ENCODE measurements at regions not wholly inside any gene's neighbourhood (a gene's known extent, or its start where the extent isn't known, plus 50 kb on each side); places are given as distances from the start of the nearest gene placed in this dataset.

- H3K4me3 ChIP-seq (ENCODE audit: low read depth, low read length, poor library complexity, severe bottlenecking), result no peak overlapping the region
- H3K4me1 ChIP-seq (ENCODE audit: insufficient read depth, low read length, poor library complexity, severe bottlenecking), result no peaks in the 10 kb centered on the region
- no peak overlapping the region for H3K27ac ChIP-seq (ENCODE audit: low read depth, low read length, poor library complexity, severe bottlenecking)
- ChIA-PET POLR2A (no interaction called here), CTCF (ENCODE audit: unreplicated experiment) (no interaction called here)
- DNase-seq (ENCODE audit: low spot score), result no peak
- H3K36me3 ChIP-seq (ENCODE audit: insufficient read depth, low read length), result no peaks in the 10 kb centered on the region
- intact Hi-C loops (cut with micrococcal nuclease; ENCODE audit: unreplicated experiment), result no loop called here
- no TSS peak for BruUV-seq (replicated peaks)
- H4K20me1 ChIP-seq (ENCODE audit: insufficient read depth, low read length), result no peaks in the 10 kb centered on the region
- H3K9me2 ChIP-seq (ENCODE audit: insufficient read depth, low read length), result no peaks in the 10 kb centered on the region
- H3K9me3 ChIP-seq (ENCODE audit: low read length), result no peaks in the 10 kb centered on the region
- H3K4me2 ChIP-seq (ENCODE audit: low read length), result no peak overlapping the region
- TF ChIP-seq EZH2phosphoT487 (IDR thresholded peaks at IDR 0.05; ENCODE audit: borderline replicate concordance, low read depth, low read length), result no peak
- no peak for TF ChIP-seq CTCF (conservative IDR thresholded peaks at IDR 0.05; ENCODE audit: low read length)
- H3K79me2 ChIP-seq (ENCODE audit: insufficient read depth, low read depth, low read length), result no peaks in the 10 kb centered on the region
- H2AFZ ChIP-seq (ENCODE audit: low read length), result no peak overlapping the region
These were observed 315.6 kb upstream of the THBS1 start for GRCh38 chr15:39265261-39265660.

GRCh38 chr15:39266890-39267289, 314.0 kb upstream of the THBS1 start:
- POLR2A ChIA-PET, result no interaction called here
- H3K79me2 ChIP-seq (ENCODE audit: insufficient read depth, low read depth, low read length), result no peaks in the 10 kb centered on the region
- H3K9me3 ChIP-seq (ENCODE audit: low read length), result no peaks in the 10 kb centered on the region
- no peak overlapping the region for H3K27ac ChIP-seq (ENCODE audit: low read depth, low read length, poor library complexity, severe bottlenecking)
- H3K4me1 ChIP-seq (ENCODE audit: insufficient read depth, low read length, poor library complexity, severe bottlenecking), result no peaks in the 10 kb centered on the region
- no peaks in the 10 kb centered on the region for H3K9me2 ChIP-seq (ENCODE audit: insufficient read depth, low read length)
- CTCF ChIA-PET (ENCODE audit: unreplicated experiment), result no interaction called here
- H3K36me3 ChIP-seq (ENCODE audit: insufficient read depth, low read length), result no peaks in the 10 kb centered on the region
- no peak overlapping the region for H2AFZ ChIP-seq (ENCODE audit: low read length)
- no peak overlapping the region for H3K4me2 ChIP-seq (ENCODE audit: low read length)
- DNase-seq (ENCODE audit: low spot score), result no peak
- no peak overlapping the region for H3K4me3 ChIP-seq (ENCODE audit: low read depth, low read length, poor library complexity, severe bottlenecking)
- BruUV-seq (replicated peaks), result no TSS peak
- TF ChIP-seq CTCF (conservative IDR thresholded peaks at IDR 0.05; ENCODE audit: low read length) (no peak), EZH2phosphoT487 (IDR thresholded peaks at IDR 0.05; ENCODE audit: borderline replicate concordance, low read depth, low read length) (no peak)
- no peaks in the 10 kb centered on the region for H4K20me1 ChIP-seq (ENCODE audit: insufficient read depth, low read length)
- intact Hi-C loops (cut with micrococcal nuclease; ENCODE audit: unreplicated experiment), result no loop called here

- no peaks in the 10 kb centered on the region for H3K4me1 ChIP-seq (ENCODE audit: insufficient read depth, low read length, poor library complexity, severe bottlenecking)
- no TSS peak for BruUV-seq (replicated peaks)
- H3K36me3 ChIP-seq (ENCODE audit: insufficient read depth, low read length), result no peaks in the 10 kb centered on the region
- no peak overlapping the region for H3K27ac ChIP-seq (ENCODE audit: low read depth, low read length, poor library complexity, severe bottlenecking)
- no peak overlapping the region for H3K4me2 ChIP-seq (ENCODE audit: low read length)
- no peak overlapping the region for H2AFZ ChIP-seq (ENCODE audit: low read length)
- no peak overlapping the region for H3K4me3 ChIP-seq (ENCODE audit: low read depth, low read length, poor library complexity, severe bottlenecking)
- POLR2A ChIA-PET, result no interaction called here
- no peaks in the 10 kb centered on the region for H4K20me1 ChIP-seq (ENCODE audit: insufficient read depth, low read length)
- H3K9me2 ChIP-seq (ENCODE audit: insufficient read depth, low read length), result no peaks in the 10 kb centered on the region
- CTCF ChIA-PET (ENCODE audit: unreplicated experiment), result no interaction called here
- no peaks in the 10 kb centered on the region for H3K79me2 ChIP-seq (ENCODE audit: insufficient read depth, low read depth, low read length)
- H3K9me3 ChIP-seq (ENCODE audit: low read length), result no peaks in the 10 kb centered on the region
- no peak for TF ChIP-seq EZH2phosphoT487 (IDR thresholded peaks at IDR 0.05; ENCODE audit: borderline replicate concordance, low read depth, low read length)
- no peak for TF ChIP-seq CTCF (conservative IDR thresholded peaks at IDR 0.05; ENCODE audit: low read length)
- DNase-seq (ENCODE audit: low spot score), result no peak
- intact Hi-C loops (cut with micrococcal nuclease; ENCODE audit: unreplicated experiment), result no loop called here
These were observed 313.2 kb upstream of the THBS1 start for GRCh38 chr15:39267685-39268084.

Measured in OCI-LY7 (cell line).